Keratinocyte (primary cell): ENCODE measurements at regions not wholly inside any gene's neighbourhood (a gene's known extent, or its start where the extent isn't known, plus 50 kb on each side); places are given as distances from the start of the nearest gene placed in this dataset.

Source experiments
- DNase-seq: peaks from one replicate; pipeline ENCODE4 v3.0.0-alpha.2; 2011; ENCODE audit warnings: low read depth, missing footprints, low spot score
- FAIRE-seq: peaks from 2 replicates; lab custom pipeline; 2011; peaks lifted over from hg19 to GRCh38; lab: Jason Lieb, UNC
- H2AFZ ChIP-seq: 2 replicates; pipeline ENCODE4 v1.6.0; 2012; ENCODE audit warnings: low read length, control low read depth, inconsistent platforms; ENCODE audit not compliant: control insufficient read depth
- H3K27ac ChIP-seq: 2 replicates; pipeline ENCODE4 v1.5.1; 2011; ENCODE audit warnings: low read length; ENCODE audit not compliant: control insufficient read depth, insufficient read depth
- H3K27me3 ChIP-seq: 3 replicates; pipeline ENCODE4 v1.6.0; 2011; ENCODE audit warnings: low read length; ENCODE audit not compliant: control insufficient read depth, insufficient read depth; ENCODE audit errors: extremely low read depth
- H3K36me3 ChIP-seq, 2 experiments: 2 replicates in 1 of 2; 3 replicates in 1 of 2; pipeline ENCODE4 v1.5.1; 2011; ENCODE audit warnings: low read length in 2 of 2, mild to moderate bottlenecking in 1 of 2; ENCODE audit not compliant: control insufficient read depth in 2 of 2, insufficient read depth in 2 of 2; ENCODE audit errors: extremely low read depth in 1 of 2
- H3K4me1 ChIP-seq: 3 replicates; pipeline ENCODE4 v1.5.1; 2011; ENCODE audit warnings: low read length; ENCODE audit not compliant: control insufficient read depth, insufficient read depth; ENCODE audit errors: extremely low read depth
- H3K4me2 ChIP-seq: 3 replicates; pipeline ENCODE4 v1.6.0; 2011; ENCODE audit warnings: low read depth, low read length; ENCODE audit not compliant: control insufficient read depth, insufficient read depth; ENCODE audit errors: extremely low read depth
- H3K4me3 ChIP-seq, 3 experiments: fragments of 200-600 bp in 1 of 3; sonication (generic) in 1 of 3; 2 replicates in 2 of 3; 3 replicates in 1 of 3; pipeline ENCODE4 v1.5.1; 2011 to 2016; ENCODE audit warnings: low read length in 3 of 3, mild to moderate bottlenecking in 3 of 3, control low read depth in 2 of 3, inconsistent platforms in 1 of 3, low read depth in 1 of 3, mixed read lengths in 1 of 3, mixed run types in 1 of 3, moderate library complexity in 1 of 3; ENCODE audit not compliant: control insufficient read depth in 2 of 3, insufficient read depth in 2 of 3; ENCODE audit errors: extremely low read depth in 1 of 3
- H3K79me2 ChIP-seq: 2 replicates; pipeline ENCODE4 v1.6.0; 2012; ENCODE audit warnings: low read length; ENCODE audit not compliant: control insufficient read depth, insufficient read depth
- H3K9ac ChIP-seq: 3 replicates; pipeline ENCODE4 v1.6.0; 2011; ENCODE audit warnings: low read length; ENCODE audit not compliant: control insufficient read depth, insufficient read depth; ENCODE audit errors: extremely low read depth
- H3K9me1 ChIP-seq: 3 replicates; pipeline ENCODE4 v1.6.0; 2011; ENCODE audit warnings: low read length; ENCODE audit not compliant: control insufficient read depth, insufficient read depth; ENCODE audit errors: extremely low read depth
- H3K9me3 ChIP-seq: 2 replicates; pipeline ENCODE4 v1.5.1; 2012; ENCODE audit warnings: low read depth, low read length; ENCODE audit not compliant: control insufficient read depth
- H4K20me1 ChIP-seq: 3 replicates; pipeline ENCODE4 v1.6.0; 2011; ENCODE audit warnings: low read length; ENCODE audit not compliant: control insufficient read depth, insufficient read depth; ENCODE audit errors: extremely low read depth
- EZH2 ChIP-seq: IDR thresholded peaks from one replicate; pipeline ENCODE4 v1.6.1; 2012; ENCODE audit warnings: inconsistent platforms, mild to moderate bottlenecking, low read length, moderate library complexity
- dilution Hi-C: fragments of 300-500 bp; cut with MboI; formaldehyde crosslinking; loops from one replicate; pipeline ENCODE4 v1.7.0; 2020; ENCODE audit warnings: low sequenced_read_pairs; ENCODE audit not compliant: extremely low pct_ligation_motif_present
- TF ChIP-seq, protein P1 (sequence below), 3 experiments: IDR thresholded peaks in 1 of 3; conservative IDR thresholded peaks in 1 of 3; optimal IDR thresholded peaks in 1 of 3; 2 replicates in 2 of 3; 3 replicates in 1 of 3; pipeline versions ENCODE3 to v1.5.1; 2011; ENCODE audit warnings: low read length in 3 of 3, mild to moderate bottlenecking in 3 of 3, moderate library complexity in 2 of 3, control low read depth in 1 of 3, inconsistent platforms in 1 of 3; ENCODE audit not compliant: insufficient read depth in 2 of 3; ENCODE audit errors: extremely low read depth in 1 of 3

DNA sequence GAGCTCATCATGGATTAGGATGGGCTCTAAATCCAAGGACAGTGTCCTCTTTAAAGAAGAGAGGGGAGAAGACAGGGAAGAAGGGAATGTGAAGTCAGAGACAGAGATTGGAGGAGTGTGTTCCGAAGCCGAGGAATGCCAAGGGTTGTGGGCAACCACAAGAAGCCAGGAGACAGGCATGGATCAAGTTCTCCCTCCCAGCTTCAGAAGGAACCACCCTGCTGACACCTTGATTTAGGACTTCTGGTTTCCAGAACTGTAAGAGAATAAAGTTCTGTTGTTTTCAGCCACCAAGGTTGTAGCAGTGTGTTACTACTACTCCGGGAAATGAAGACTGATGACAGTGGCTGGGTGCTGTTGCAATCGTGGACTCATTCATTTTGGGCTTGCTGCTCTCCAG, 120.1 kb downstream of the RPS12 start:
- Histone ChIP-seq H2AFZ (no peak overlapping the region), H3K4me3 (no peak overlapping the region), H4K20me1 (no peaks in the 10 kb centered on the region), H3K9me3 (no peaks in the 10 kb centered on the region), H3K79me2 (no peaks in the 10 kb centered on the region), H3K36me3 (no peaks in the 10 kb centered on the region), H3K27ac (no peak overlapping the region), H3K9ac (no peak overlapping the region), H3K27me3 (no peaks in the 10 kb centered on the region), H3K9me1 (no peaks in the 10 kb centered on the region), H3K4me1 (no peaks in the 10 kb centered on the region), H3K4me2 (no peak overlapping the region)
- TF ChIP-seq, protein P1, sequence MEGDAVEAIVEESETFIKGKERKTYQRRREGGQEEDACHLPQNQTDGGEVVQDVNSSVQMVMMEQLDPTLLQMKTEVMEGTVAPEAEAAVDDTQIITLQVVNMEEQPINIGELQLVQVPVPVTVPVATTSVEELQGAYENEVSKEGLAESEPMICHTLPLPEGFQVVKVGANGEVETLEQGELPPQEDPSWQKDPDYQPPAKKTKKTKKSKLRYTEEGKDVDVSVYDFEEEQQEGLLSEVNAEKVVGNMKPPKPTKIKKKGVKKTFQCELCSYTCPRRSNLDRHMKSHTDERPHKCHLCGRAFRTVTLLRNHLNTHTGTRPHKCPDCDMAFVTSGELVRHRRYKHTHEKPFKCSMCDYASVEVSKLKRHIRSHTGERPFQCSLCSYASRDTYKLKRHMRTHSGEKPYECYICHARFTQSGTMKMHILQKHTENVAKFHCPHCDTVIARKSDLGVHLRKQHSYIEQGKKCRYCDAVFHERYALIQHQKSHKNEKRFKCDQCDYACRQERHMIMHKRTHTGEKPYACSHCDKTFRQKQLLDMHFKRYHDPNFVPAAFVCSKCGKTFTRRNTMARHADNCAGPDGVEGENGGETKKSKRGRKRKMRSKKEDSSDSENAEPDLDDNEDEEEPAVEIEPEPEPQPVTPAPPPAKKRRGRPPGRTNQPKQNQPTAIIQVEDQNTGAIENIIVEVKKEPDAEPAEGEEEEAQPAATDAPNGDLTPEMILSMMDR (optimal IDR thresholded peaks at IDR 0.05 in 1 of 3, IDR thresholded peaks at IDR 0.05 in 1 of 3, conservative IDR thresholded peaks at IDR 0.05 in 1 of 3; ENCODE audit: extremely low read depth in 1 of 3, insufficient read depth in 2 of 3, low read length in 3 of 3) = no peak
- no peak for TF ChIP-seq EZH2
- DNase-seq = no peak
- no peak for FAIRE-seq
- dilution Hi-C loops = no loop called here

DNA sequence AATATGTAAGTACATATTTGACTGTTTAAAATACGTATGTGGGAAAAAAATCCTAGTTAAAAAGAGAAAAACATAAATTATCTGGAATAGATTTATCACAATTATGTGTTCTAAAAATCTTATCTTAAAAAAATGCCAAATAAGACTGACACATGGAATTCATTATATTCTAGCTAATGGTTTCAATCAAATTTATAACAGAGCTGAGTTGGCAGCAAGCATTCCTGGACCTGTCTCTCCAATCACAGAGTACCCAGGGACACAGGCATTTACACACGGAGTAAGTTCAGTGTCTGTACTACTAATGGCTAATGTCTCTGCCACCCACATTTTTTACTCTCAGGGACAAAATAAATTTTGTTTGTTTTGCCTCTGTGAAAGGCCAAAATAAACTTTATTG, 122.3 kb downstream of the RPS12 start:
- H3K36me3 ChIP-seq = no peaks in the 10 kb centered on the region
- FAIRE-seq (no peak), DNase-seq (no peak)
- no peak overlapping the region for H3K4me3 ChIP-seq
- H3K79me2 ChIP-seq = no peaks in the 10 kb centered on the region
- no peak overlapping the region for H3K9ac ChIP-seq
- H3K4me2 ChIP-seq = no peak overlapping the region
- H3K9me1 ChIP-seq = no peaks in the 10 kb centered on the region
- dilution Hi-C loops = no loop called here
- no peaks in the 10 kb centered on the region for H3K9me3 ChIP-seq
- H3K4me1 ChIP-seq = no peaks in the 10 kb centered on the region
- no peaks in the 10 kb centered on the region for H3K27me3 ChIP-seq
- TF ChIP-seq, protein P1 (optimal IDR thresholded peaks at IDR 0.05 in 1 of 3, IDR thresholded peaks at IDR 0.05 in 1 of 3, conservative IDR thresholded peaks at IDR 0.05 in 1 of 3; ENCODE audit: extremely low read depth in 1 of 3, insufficient read depth in 2 of 3, low read length in 3 of 3) = no peak
- no peak for TF ChIP-seq EZH2
- H3K27ac ChIP-seq = no peak overlapping the region
- H4K20me1 ChIP-seq = no peaks in the 10 kb centered on the region
- H2AFZ ChIP-seq = no peak overlapping the region
